ENCODE measurements at regions not wholly inside any gene's neighbourhood (a gene's known extent, or its start where the extent isn't known, plus 50 kb on each side); places are given as distances from the start of the nearest gene placed in this dataset.

DNA sequence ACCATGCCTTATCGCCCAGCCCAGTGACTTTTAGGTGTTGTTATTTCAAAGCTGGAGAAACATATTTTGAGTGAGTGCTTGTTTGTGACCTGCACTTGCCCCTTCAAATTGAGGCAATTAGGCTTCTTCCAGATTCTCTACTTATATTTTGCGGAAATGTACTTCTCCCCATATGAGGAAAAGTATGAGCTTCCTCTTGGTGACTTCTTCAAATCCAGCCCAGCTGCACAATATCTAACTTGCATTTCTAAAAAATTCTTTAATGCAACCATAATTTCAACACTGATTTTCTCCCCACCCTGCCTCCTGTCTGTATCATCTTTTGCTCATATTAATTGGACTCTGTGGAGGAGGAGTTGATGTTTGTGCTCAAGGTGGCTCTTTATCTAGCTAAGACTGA, 391.2 kb upstream of the POU3F3 start:
- TF ChIP-seq, protein P1, sequence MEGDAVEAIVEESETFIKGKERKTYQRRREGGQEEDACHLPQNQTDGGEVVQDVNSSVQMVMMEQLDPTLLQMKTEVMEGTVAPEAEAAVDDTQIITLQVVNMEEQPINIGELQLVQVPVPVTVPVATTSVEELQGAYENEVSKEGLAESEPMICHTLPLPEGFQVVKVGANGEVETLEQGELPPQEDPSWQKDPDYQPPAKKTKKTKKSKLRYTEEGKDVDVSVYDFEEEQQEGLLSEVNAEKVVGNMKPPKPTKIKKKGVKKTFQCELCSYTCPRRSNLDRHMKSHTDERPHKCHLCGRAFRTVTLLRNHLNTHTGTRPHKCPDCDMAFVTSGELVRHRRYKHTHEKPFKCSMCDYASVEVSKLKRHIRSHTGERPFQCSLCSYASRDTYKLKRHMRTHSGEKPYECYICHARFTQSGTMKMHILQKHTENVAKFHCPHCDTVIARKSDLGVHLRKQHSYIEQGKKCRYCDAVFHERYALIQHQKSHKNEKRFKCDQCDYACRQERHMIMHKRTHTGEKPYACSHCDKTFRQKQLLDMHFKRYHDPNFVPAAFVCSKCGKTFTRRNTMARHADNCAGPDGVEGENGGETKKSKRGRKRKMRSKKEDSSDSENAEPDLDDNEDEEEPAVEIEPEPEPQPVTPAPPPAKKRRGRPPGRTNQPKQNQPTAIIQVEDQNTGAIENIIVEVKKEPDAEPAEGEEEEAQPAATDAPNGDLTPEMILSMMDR (IDR thresholded peaks at IDR 0.05; ENCODE audit: poor library complexity), result no peak
- no peak for TF ChIP-seq EZH2 (IDR thresholded peaks at IDR 0.05; ENCODE audit: borderline replicate concordance)
- TF ChIP-seq EZH2phosphoT487 (IDR thresholded peaks at IDR 0.05; ENCODE audit: low read depth, severe bottlenecking, unreplicated experiment), result no peak
